ENCODE measurements at regions not wholly inside any gene's neighbourhood (a gene's known extent, or its start where the extent isn't known, plus 50 kb on each side); places are given as distances from the start of the nearest gene placed in this dataset.

- H3K4me3 ChIP-seq (ENCODE audit: low read depth in 1 of 3, low read length in 3 of 3) = no peak overlapping the region
- no peak for TF ChIP-seq SP1 (IDR thresholded peaks at IDR 0.05)
- H3K27me3 ChIP-seq (ENCODE audit: control insufficient read depth in 4 of 4, insufficient read depth in 4 of 4, low read length in 3 of 4) = no peaks in the 10 kb centered on the region
- 92% methylated on average over 2 of the region's 2 CpGs for WGBS
- no peaks in the 10 kb centered on the region for H3K4me1 ChIP-seq (ENCODE audit: control insufficient read depth in 4 of 4, insufficient read depth in 4 of 4, low read length in 3 of 4)
- H3K27ac ChIP-seq (ENCODE audit: low read depth in 1 of 2, low read length in 2 of 2) = no peak overlapping the region
- DNase-seq (ENCODE audit: low spot score) = no peak
- H3K36me3 ChIP-seq (ENCODE audit: control insufficient read depth in 4 of 4, insufficient read depth in 3 of 4, low read depth in 1 of 4, low read length in 3 of 4) = no peaks in the 10 kb centered on the region
- no peaks in the 10 kb centered on the region for H3K9me3 ChIP-seq (ENCODE audit: control insufficient read depth in 4 of 4, low read length in 3 of 4)
- no peak overlapping the region for H3K9ac ChIP-seq (ENCODE audit: low read depth in 1 of 2, low read length in 2 of 2)
Measured at GRCh38 chr11:112339566-112339965, 78.9 kb upstream of the PLET1 start.

GRCh38 chr11:112343368-112344039, 82.8 kb upstream of the PLET1 start:
- no peak for DNase-seq (ENCODE audit: low spot score)
- no peaks in the 10 kb centered on the region for H3K4me1 ChIP-seq (ENCODE audit: control insufficient read depth in 4 of 4, insufficient read depth in 4 of 4, low read length in 3 of 4)
- H3K27me3 ChIP-seq (ENCODE audit: control insufficient read depth in 4 of 4, insufficient read depth in 4 of 4, low read length in 3 of 4) = no peaks in the 10 kb centered on the region
- TF ChIP-seq TAF1 (conservative IDR thresholded peaks at IDR 0.05) (no peak), FOXA1 (IDR thresholded peaks at IDR 0.05) (no peak), RAD21 (IDR thresholded peaks at IDR 0.05) (no peak), HNF4G (IDR thresholded peaks at IDR 0.05) (no peak), RXRA (IDR thresholded peaks at IDR 0.05) (no peak), MAX (IDR thresholded peaks at IDR 0.05) (no peak), FOXA2 (IDR thresholded peaks at IDR 0.05) (no peak), HNF4A (conservative IDR thresholded peaks at IDR 0.05) (no peak), ZBTB33 (IDR thresholded peaks at IDR 0.05) (no peak), SP1 (IDR thresholded peaks at IDR 0.05) (no peak), ATF3 (IDR thresholded peaks at IDR 0.05) (no peak)
- no peaks in the 10 kb centered on the region for H3K36me3 ChIP-seq (ENCODE audit: control insufficient read depth in 4 of 4, insufficient read depth in 3 of 4, low read depth in 1 of 4, low read length in 3 of 4)
- no peak overlapping the region for H3K4me3 ChIP-seq (ENCODE audit: low read depth in 1 of 3, low read length in 3 of 3)
- no peak overlapping the region for H3K9ac ChIP-seq (ENCODE audit: low read depth in 1 of 2, low read length in 2 of 2)
- no peaks in the 10 kb centered on the region for H3K9me3 ChIP-seq (ENCODE audit: control insufficient read depth in 4 of 4, low read length in 3 of 4)
- H3K27ac ChIP-seq (ENCODE audit: low read depth in 1 of 2, low read length in 2 of 2) = no peak overlapping the region
- WGBS = 85% methylated on average over 6 of the region's 6 CpGs

GRCh38 chr11:112344040-112344413, 83.4 kb upstream of the PLET1 start:
- H3K9me3 ChIP-seq (ENCODE audit: control insufficient read depth in 4 of 4, low read length in 3 of 4) = no peaks in the 10 kb centered on the region
- no peaks in the 10 kb centered on the region for H3K36me3 ChIP-seq (ENCODE audit: control insufficient read depth in 4 of 4, insufficient read depth in 3 of 4, low read depth in 1 of 4, low read length in 3 of 4)
- H3K27me3 ChIP-seq (ENCODE audit: control insufficient read depth in 4 of 4, insufficient read depth in 4 of 4, low read length in 3 of 4) = no peaks in the 10 kb centered on the region
- 85% methylated on average over 1 of the region's 1 CpG for WGBS
- no peak overlapping the region for H3K4me3 ChIP-seq (ENCODE audit: low read depth in 1 of 3, low read length in 3 of 3)
- H3K4me1 ChIP-seq (ENCODE audit: control insufficient read depth in 4 of 4, insufficient read depth in 4 of 4, low read length in 3 of 4) = no peaks in the 10 kb centered on the region
- TF ChIP-seq TAF1 (conservative IDR thresholded peaks at IDR 0.05) = no peak
- no peak for TF ChIP-seq YY1 (IDR thresholded peaks at IDR 0.05)
- TF ChIP-seq ATF3 (IDR thresholded peaks at IDR 0.05) = no peak
- no peak for TF ChIP-seq JUND (IDR thresholded peaks at IDR 0.05)
- no peak for TF ChIP-seq MAX (IDR thresholded peaks at IDR 0.05)
- no peak for TF ChIP-seq RXRA (IDR thresholded peaks at IDR 0.05)
- TF ChIP-seq SP1 (IDR thresholded peaks at IDR 0.05) = no peak
- no peak for TF ChIP-seq REST (IDR thresholded peaks at IDR 0.05)
- no peak for TF ChIP-seq CTCF (IDR thresholded peaks at IDR 0.05; ENCODE audit: low read depth, low read length, missing input control)
- H3K9ac ChIP-seq (ENCODE audit: low read depth in 1 of 2, low read length in 2 of 2) = no peak overlapping the region
- no peak overlapping the region for H3K27ac ChIP-seq (ENCODE audit: low read depth in 1 of 2, low read length in 2 of 2)
- DNase-seq (ENCODE audit: low spot score) = no peak

Data from liver (tissue), 8 donors.